ENCODE measurements at regions not wholly inside any gene's neighbourhood (a gene's known extent, or its start where the extent isn't known, plus 50 kb on each side); places are given as distances from the start of the nearest gene placed in this dataset.
A peak's percentile ranks its signal among the peaks of the same experiment; 100 is the strongest.

- DNase-seq (ENCODE audit: extremely low spot score) = no peak
- Histone ChIP-seq H3K27ac (ENCODE audit: low read depth) (no peak overlapping the region), H3K4me3 (ENCODE audit: low read depth, low read length) (no peak overlapping the region), H3K36me3 (ENCODE audit: insufficient read depth) (no peaks in the 10 kb centered on the region), H3K4me1 (ENCODE audit: insufficient read depth) (no peaks in the 10 kb centered on the region)
- 76% methylated on average over 8 of the region's 8 CpGs for WGBS
Measured at GRCh38 chr1:60596791-60597750, 485.3 kb upstream of the NFIA start.

GRCh38 chr1:60591583-60591982 lies 490.8 kb upstream of the NFIA start:
- Histone ChIP-seq H3K4me3 (ENCODE audit: low read depth, low read length) (no peak overlapping the region), H3K27ac (ENCODE audit: low read depth) (no peak overlapping the region), H3K36me3 (ENCODE audit: insufficient read depth) (no peaks in the 10 kb centered on the region), H3K4me1 (ENCODE audit: insufficient read depth) (no peaks in the 10 kb centered on the region)
- DNase-seq (ENCODE audit: extremely low spot score) = no peak
- 100% methylated on average over 1 of the region's 1 CpG for WGBS

GRCh38 chr1:60589916-60590315 lies 492.4 kb upstream of the NFIA start:
- Histone ChIP-seq H3K4me3 (ENCODE audit: low read depth, low read length) (no peak overlapping the region), H3K4me1 (ENCODE audit: insufficient read depth) (no peaks in the 10 kb centered on the region), H3K36me3 (ENCODE audit: insufficient read depth) (no peaks in the 10 kb centered on the region), H3K27ac (ENCODE audit: low read depth) (no peak overlapping the region)
- DNase-seq (ENCODE audit: extremely low spot score) = no peak

GRCh38 chr1:60589046-60589748 lies 493.2 kb upstream of the NFIA start:
- Histone ChIP-seq H3K36me3 (ENCODE audit: insufficient read depth) (no peaks in the 10 kb centered on the region), H3K4me1 (ENCODE audit: insufficient read depth) (no peaks in the 10 kb centered on the region), H3K27ac (ENCODE audit: low read depth) (no peak overlapping the region), H3K4me3 (ENCODE audit: low read depth, low read length) (no peak overlapping the region)
- DNase-seq (ENCODE audit: extremely low spot score) = no peak
- 71% methylated on average over 4 of the region's 4 CpGs for WGBS

GRCh38 chr1:60584371-60584770 lies 498.0 kb upstream of the NFIA start:
- Histone ChIP-seq H3K4me1 (ENCODE audit: insufficient read depth) (no peaks in the 10 kb centered on the region), H3K27ac (ENCODE audit: low read depth) (no peak overlapping the region), H3K4me3 (ENCODE audit: low read depth, low read length) (no peak overlapping the region), H3K36me3 (ENCODE audit: insufficient read depth) (no peaks in the 10 kb centered on the region)
- 63% methylated on average over 2 of the region's 2 CpGs for WGBS
- no peak for DNase-seq (ENCODE audit: extremely low spot score)

GRCh38 chr1:60583696-60584095 lies 498.7 kb upstream of the NFIA start:
- no peaks in the 10 kb centered on the region for H3K4me1 ChIP-seq (ENCODE audit: insufficient read depth)
- no peak for DNase-seq (ENCODE audit: extremely low spot score)
- WGBS = 97% methylated on average over 3 of the region's 3 CpGs
- H3K4me3 ChIP-seq (ENCODE audit: low read depth, low read length) = no peak overlapping the region
- H3K27ac ChIP-seq (ENCODE audit: low read depth) = no peak overlapping the region
- no peaks in the 10 kb centered on the region for H3K36me3 ChIP-seq (ENCODE audit: insufficient read depth)

GRCh38 chr1:60581455-60582220 lies 500.7 kb upstream of the NFIA start:
- no peaks in the 10 kb centered on the region for H3K36me3 ChIP-seq (ENCODE audit: insufficient read depth)
- no peak overlapping the region for H3K27ac ChIP-seq (ENCODE audit: low read depth)
- no peak for DNase-seq (ENCODE audit: extremely low spot score)
- H3K4me3 ChIP-seq (ENCODE audit: low read depth, low read length) = no peak overlapping the region
- no peaks in the 10 kb centered on the region for H3K4me1 ChIP-seq (ENCODE audit: insufficient read depth)
- WGBS = 84% methylated on average over 7 of the region's 7 CpGs

GRCh38 chr1:60577029-60577428 lies 503.5 kb upstream of the C1orf87 start:
- no peaks in the 10 kb centered on the region for H3K4me1 ChIP-seq (ENCODE audit: insufficient read depth)
- no peak overlapping the region for H3K4me3 ChIP-seq (ENCODE audit: low read depth, low read length)
- peak overlapping the region; percentile 23 for H3K27ac ChIP-seq (ENCODE audit: low read depth)
- WGBS = 93% methylated on average over 2 of the region's 2 CpGs
- no peaks in the 10 kb centered on the region for H3K36me3 ChIP-seq (ENCODE audit: insufficient read depth)
- no peak for DNase-seq (ENCODE audit: extremely low spot score)

- Histone ChIP-seq H3K4me1 (ENCODE audit: insufficient read depth) (no peaks in the 10 kb centered on the region), H3K36me3 (ENCODE audit: insufficient read depth) (no peaks in the 10 kb centered on the region), H3K4me3 (ENCODE audit: low read depth, low read length) (no peak overlapping the region), H3K27ac (ENCODE audit: low read depth) (no peak overlapping the region)
- DNase-seq (ENCODE audit: extremely low spot score) = no peak
- WGBS = 89% methylated on average over 2 of the region's 2 CpGs
Measured at GRCh38 chr1:60575326-60575977, 501.9 kb upstream of the C1orf87 start.

GRCh38 chr1:60573726-60574409 lies 500.3 kb upstream of the C1orf87 start:
- H3K4me3 ChIP-seq (ENCODE audit: low read depth, low read length) = no peak overlapping the region
- no peak for DNase-seq (ENCODE audit: extremely low spot score)
- no peaks in the 10 kb centered on the region for H3K36me3 ChIP-seq (ENCODE audit: insufficient read depth)
- peak overlapping the region; percentile 6 for H3K27ac ChIP-seq (ENCODE audit: low read depth)
- 53% methylated on average over 3 of the region's 3 CpGs for WGBS
- no peaks in the 10 kb centered on the region for H3K4me1 ChIP-seq (ENCODE audit: insufficient read depth)

GRCh38 chr1:60573121-60573520 lies 499.6 kb upstream of the C1orf87 start:
- peak; percentile 20 for DNase-seq (ENCODE audit: extremely low spot score)
- Histone ChIP-seq H3K27ac (ENCODE audit: low read depth) (no peak overlapping the region), H3K4me1 (ENCODE audit: insufficient read depth) (no peaks in the 10 kb centered on the region), H3K4me3 (ENCODE audit: low read depth, low read length) (no peak overlapping the region), H3K36me3 (ENCODE audit: insufficient read depth) (no peaks in the 10 kb centered on the region)
- WGBS = 39% methylated on average over 1 of the region's 1 CpG

GRCh38 chr1:60572378-60572777 lies 498.8 kb upstream of the C1orf87 start:
- Histone ChIP-seq H3K36me3 (ENCODE audit: insufficient read depth) (no peaks in the 10 kb centered on the region), H3K27ac (ENCODE audit: low read depth) (no peak overlapping the region), H3K4me3 (ENCODE audit: low read depth, low read length) (no peak overlapping the region), H3K4me1 (ENCODE audit: insufficient read depth) (no peaks in the 10 kb centered on the region)
- WGBS = 80% methylated on average over 4 of the region's 4 CpGs
- no peak for DNase-seq (ENCODE audit: extremely low spot score)

GRCh38 chr1:60571811-60572210 lies 498.2 kb upstream of the C1orf87 start:
- WGBS = 80% methylated on average over 1 of the region's 1 CpG
- H3K27ac ChIP-seq (ENCODE audit: low read depth) = no peak overlapping the region
- H3K4me1 ChIP-seq (ENCODE audit: insufficient read depth) = no peaks in the 10 kb centered on the region
- H3K4me3 ChIP-seq (ENCODE audit: low read depth, low read length) = no peak overlapping the region
- no peak for DNase-seq (ENCODE audit: extremely low spot score)
- no peaks in the 10 kb centered on the region for H3K36me3 ChIP-seq (ENCODE audit: insufficient read depth)
